Smooth muscle cell (in vitro differentiated cells): ENCODE measurements at regions not wholly inside any gene's neighbourhood (a gene's known extent, or its start where the extent isn't known, plus 50 kb on each side); places are given as distances from the start of the nearest gene placed in this dataset.

Source experiments
- DNase-seq: peaks from one replicate; lab custom pipeline; 2025; ENCODE audit not compliant: unreplicated experiment; lab: John Stamatoyannopoulos, UW
- H2AFZ ChIP-seq: fragments of 200-600 bp; sonication (generic); 2 replicates; pipeline ENCODE4 v1.6.0; 2016; ENCODE audit warnings: antibody characterized with exemption, low read depth, mild to moderate bottlenecking
- H3F3A ChIP-seq: fragments of 200-600 bp; sonication (generic); 2 replicates; pipeline ENCODE4 v1.6.0; 2017; ENCODE audit warnings: antibody characterized with exemption, low read depth
- H3K27ac ChIP-seq: fragments of 200-600 bp; sonication (generic); 2 replicates; pipeline ENCODE4 v1.5.1; 2016; ENCODE audit warnings: low read depth, mild to moderate bottlenecking
- H3K27me3 ChIP-seq: fragments of 200-600 bp; sonication (generic); 2 replicates; pipeline ENCODE4 v1.6.1; 2016; ENCODE audit warnings: low read depth, mild to moderate bottlenecking
- H3K36me3 ChIP-seq: fragments of 200-600 bp; sonication (generic); 2 replicates; pipeline ENCODE4 v1.5.1; 2016; ENCODE audit warnings: low read depth
- H3K4me1 ChIP-seq: fragments of 200-600 bp; sonication (generic); 2 replicates; pipeline ENCODE4 v1.5.1; 2016; ENCODE audit warnings: low read depth
- H3K4me2 ChIP-seq: fragments of 200-600 bp; sonication (generic); 2 replicates; pipeline ENCODE4 v1.6.0; 2016; ENCODE audit warnings: mild to moderate bottlenecking
- H3K4me3 ChIP-seq: fragments of 200-600 bp; sonication (generic); 2 replicates; pipeline ENCODE4 v1.5.1; 2016; ENCODE audit warnings: mild to moderate bottlenecking
- H3K79me2 ChIP-seq: fragments of 200-600 bp; sonication (generic); 2 replicates; pipeline ENCODE4 v1.6.0; 2016; ENCODE audit warnings: low read depth, mild to moderate bottlenecking
- H3K9ac ChIP-seq: fragments of 200-600 bp; sonication (generic); 2 replicates; pipeline ENCODE4 v1.6.0; 2016; ENCODE audit warnings: low read depth
- H3K9me3 ChIP-seq: fragments of 200-600 bp; sonication (generic); replicated peaks from 2 replicates; pipeline ENCODE4 v1.5.1; 2016; ENCODE audit warnings: low read depth
- H4K20me1 ChIP-seq: fragments of 200-600 bp; sonication (generic); 2 replicates; pipeline ENCODE4 v1.6.0; 2016; ENCODE audit warnings: low read depth
- WGBS: methylation state at CpG from one replicate; pipeline ENCODE4 v1.1.7; 2016; ENCODE audit warnings: low lambda C conversion rate; 5-methylcytosine and 5-hydroxymethylcytosine counted together
- TF ChIP-seq, protein P1 (sequence below): fragments of 200-600 bp; sonication (generic); IDR thresholded peaks from 2 replicates; pipeline ENCODE4 v1.5.1; 2017; ENCODE audit warnings: borderline replicate concordance, mild to moderate bottlenecking, antibody characterized with exemption; ENCODE audit not compliant: insufficient read depth, poor library complexity, severe bottlenecking

DNA sequence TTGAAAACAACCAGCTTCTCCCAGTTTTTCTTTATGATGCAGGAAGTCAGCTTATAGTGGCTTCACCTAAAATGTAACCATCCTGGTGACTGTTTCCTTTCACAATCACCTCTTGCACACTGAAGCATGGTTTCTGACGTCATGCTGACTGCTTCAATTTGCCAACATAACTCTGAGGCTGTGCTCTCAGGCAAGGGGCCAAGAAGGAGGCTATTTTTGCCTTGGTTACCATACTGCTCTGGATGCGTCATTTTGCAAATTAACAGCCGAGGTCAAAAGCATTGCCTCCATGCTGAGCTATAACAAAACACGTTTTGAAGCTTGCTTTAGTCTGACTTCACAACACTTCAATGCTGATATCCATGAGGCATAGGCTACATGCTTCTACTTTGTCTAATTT is 397.8 kb downstream of the METTL4 start:
- no peak overlapping the region for H3K4me3 ChIP-seq
- H3K4me2 ChIP-seq = no peak overlapping the region
- H3K4me1 ChIP-seq = no peaks in the 10 kb centered on the region
- no peaks in the 10 kb centered on the region for H3K36me3 ChIP-seq
- no peak overlapping the region for H3K27ac ChIP-seq
- H3K79me2 ChIP-seq = no peaks in the 10 kb centered on the region
- no peaks in the 10 kb centered on the region for H4K20me1 ChIP-seq
- 20% methylated on average over 4 of the region's 4 CpGs for WGBS
- no peaks in the 10 kb centered on the region for H3F3A ChIP-seq
- TF ChIP-seq, protein P1, sequence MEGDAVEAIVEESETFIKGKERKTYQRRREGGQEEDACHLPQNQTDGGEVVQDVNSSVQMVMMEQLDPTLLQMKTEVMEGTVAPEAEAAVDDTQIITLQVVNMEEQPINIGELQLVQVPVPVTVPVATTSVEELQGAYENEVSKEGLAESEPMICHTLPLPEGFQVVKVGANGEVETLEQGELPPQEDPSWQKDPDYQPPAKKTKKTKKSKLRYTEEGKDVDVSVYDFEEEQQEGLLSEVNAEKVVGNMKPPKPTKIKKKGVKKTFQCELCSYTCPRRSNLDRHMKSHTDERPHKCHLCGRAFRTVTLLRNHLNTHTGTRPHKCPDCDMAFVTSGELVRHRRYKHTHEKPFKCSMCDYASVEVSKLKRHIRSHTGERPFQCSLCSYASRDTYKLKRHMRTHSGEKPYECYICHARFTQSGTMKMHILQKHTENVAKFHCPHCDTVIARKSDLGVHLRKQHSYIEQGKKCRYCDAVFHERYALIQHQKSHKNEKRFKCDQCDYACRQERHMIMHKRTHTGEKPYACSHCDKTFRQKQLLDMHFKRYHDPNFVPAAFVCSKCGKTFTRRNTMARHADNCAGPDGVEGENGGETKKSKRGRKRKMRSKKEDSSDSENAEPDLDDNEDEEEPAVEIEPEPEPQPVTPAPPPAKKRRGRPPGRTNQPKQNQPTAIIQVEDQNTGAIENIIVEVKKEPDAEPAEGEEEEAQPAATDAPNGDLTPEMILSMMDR = no peak
- H3K27me3 ChIP-seq = no peaks in the 10 kb centered on the region
- H2AFZ ChIP-seq = peak overlapping the region; percentile 11
- DNase-seq = peak; percentile 1
- no peaks in the 10 kb centered on the region for H3K9me3 ChIP-seq
- no peak overlapping the region for H3K9ac ChIP-seq

DNA sequence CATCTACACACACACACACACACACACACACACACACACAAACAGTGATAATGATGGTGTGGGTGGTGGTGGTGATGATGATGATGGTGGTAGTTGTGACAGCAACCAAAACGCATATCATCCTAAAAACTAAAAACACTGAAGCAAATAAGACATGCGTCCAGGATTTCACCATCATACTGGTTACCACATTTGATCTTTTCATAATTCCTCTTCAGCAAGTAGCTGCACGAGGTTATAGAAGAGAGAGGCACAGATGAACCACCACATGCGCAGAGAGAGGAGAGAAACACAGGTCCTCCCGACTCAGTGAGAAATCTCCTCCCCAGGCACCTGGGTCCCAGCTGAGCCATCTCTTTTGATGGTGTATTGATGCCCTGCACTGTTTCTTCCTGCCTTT is 393.3 kb downstream of the METTL4 start:
- Histone ChIP-seq H3K4me1 (no peaks in the 10 kb centered on the region), H2AFZ (no peak overlapping the region), H3F3A (no peaks in the 10 kb centered on the region), H3K9me3 (no peaks in the 10 kb centered on the region), H3K27ac (no peak overlapping the region), H3K9ac (no peak overlapping the region), H3K27me3 (peaks cover 1% of the 10 kb centered on the region), H3K79me2 (no peaks in the 10 kb centered on the region), H3K4me2 (no peak overlapping the region), H3K4me3 (no peak overlapping the region), H4K20me1 (no peaks in the 10 kb centered on the region), H3K36me3 (no peaks in the 10 kb centered on the region)
- DNase-seq = no peak
- 87% methylated on average over 5 of the region's 5 CpGs for WGBS
- TF ChIP-seq, protein P1 = no peak

DNA sequence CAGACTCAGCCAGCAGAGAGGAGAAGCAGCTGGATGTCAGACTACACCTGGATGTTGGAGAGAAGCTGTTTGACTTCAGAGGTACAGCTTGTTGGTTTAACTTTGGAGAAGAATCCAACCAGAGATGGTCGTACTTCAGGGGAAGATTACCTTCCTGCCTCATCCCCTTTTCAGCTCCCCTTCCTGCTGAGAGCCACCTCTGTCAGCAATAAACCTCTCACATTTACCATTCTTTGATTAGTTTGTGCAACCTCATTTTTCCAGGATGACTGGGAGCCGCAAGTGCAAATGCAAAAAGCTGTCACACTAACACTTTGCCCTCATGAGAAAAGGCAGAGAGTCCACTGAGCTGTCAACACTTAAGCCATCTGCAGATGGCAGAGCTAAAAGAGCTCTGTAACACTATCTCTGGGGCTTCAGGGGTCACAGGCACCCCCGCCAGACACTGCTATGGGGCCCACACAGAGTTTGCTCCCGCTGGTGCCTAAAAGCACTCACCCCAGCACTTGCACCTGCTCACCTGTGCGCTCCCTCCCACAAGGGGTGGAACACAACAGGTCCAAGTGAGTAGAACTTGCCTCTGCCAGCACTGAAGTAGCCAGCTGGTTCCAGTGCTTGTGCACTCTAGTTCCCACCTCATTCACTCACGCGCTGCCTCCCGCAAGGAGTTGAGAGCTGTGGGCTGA is 391.7 kb downstream of the METTL4 start:
- H4K20me1 ChIP-seq = no peaks in the 10 kb centered on the region
- H3K4me3 ChIP-seq = no peak overlapping the region
- H3K9me3 ChIP-seq = no peaks in the 10 kb centered on the region
- H3F3A ChIP-seq = no peaks in the 10 kb centered on the region
- H2AFZ ChIP-seq = no peak overlapping the region
- no peak overlapping the region for H3K27ac ChIP-seq
- TF ChIP-seq, protein P1 = no peak
- 81% methylated on average over 8 of the region's 8 CpGs for WGBS
- no peak overlapping the region for H3K4me2 ChIP-seq
- H3K9ac ChIP-seq = no peak overlapping the region
- no peaks in the 10 kb centered on the region for H3K4me1 ChIP-seq
- H3K36me3 ChIP-seq = no peaks in the 10 kb centered on the region
- no peak for DNase-seq
- H3K27me3 ChIP-seq = peaks cover 12% of the 10 kb centered on the region
- no peaks in the 10 kb centered on the region for H3K79me2 ChIP-seq

DNA sequence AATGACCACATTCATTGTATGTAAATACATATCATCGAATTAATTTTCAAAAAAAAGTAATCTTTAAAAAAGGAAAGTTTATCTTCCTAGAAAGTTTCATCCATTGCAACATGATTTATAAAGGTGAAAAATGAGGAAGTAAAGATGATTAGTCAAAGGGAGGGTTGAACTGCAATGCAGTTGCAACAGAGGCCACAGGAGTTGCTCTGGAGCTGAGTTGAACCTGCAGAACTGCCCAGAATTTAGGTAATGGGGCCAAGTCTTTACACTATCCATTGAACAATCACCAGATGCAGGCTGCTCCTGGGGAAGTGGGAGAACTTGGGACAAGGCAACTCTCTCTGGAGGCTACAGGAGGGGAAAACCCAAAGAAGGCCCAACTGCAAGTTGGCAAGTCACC is 390.7 kb downstream of the METTL4 start:
- Histone ChIP-seq H3K9ac (no peak overlapping the region), H3K27ac (no peak overlapping the region), H3K27me3 (peaks cover 20% of the 10 kb centered on the region), H3K4me1 (no peaks in the 10 kb centered on the region), H3K4me2 (no peak overlapping the region), H3F3A (no peaks in the 10 kb centered on the region), H4K20me1 (no peaks in the 10 kb centered on the region), H3K9me3 (no peaks in the 10 kb centered on the region), H3K36me3 (no peaks in the 10 kb centered on the region), H3K79me2 (no peaks in the 10 kb centered on the region), H2AFZ (no peak overlapping the region), H3K4me3 (no peak overlapping the region)
- TF ChIP-seq, protein P1 = no peak
- WGBS = 91% methylated on average over 1 of the region's 1 CpG
- DNase-seq = no peak
